Liver (tissue), 3 donors: ENCODE measurements at regions not wholly inside any gene's neighbourhood (a gene's known extent, or its start where the extent isn't known, plus 50 kb on each side); places are given as distances from the start of the nearest gene placed in this dataset.

ENCODE experiments used
- ATF3 ChIP-seq: IDR thresholded peaks from 2 replicates; pipeline ENCODE4 v1.6.1; 2016; ENCODE audit warnings: antibody characterized with exemption
- CTCF ChIP-seq: fragments of 150-350 bp; IDR thresholded peaks from 2 replicates; pipeline ENCODE4 v1.5.1; 2017; ENCODE audit warnings: improper control_type of control experiment, low read depth, low read length; ENCODE audit not compliant: missing input control
- EGR1 ChIP-seq, 2 donors: IDR thresholded peaks; 2 replicates each; pipeline ENCODE4 v1.6.1; 2016 to 2018; ENCODE audit warnings: antibody characterized with exemption in 2 of 2, low read depth in 2 of 2
- FOXA2 ChIP-seq: IDR thresholded peaks from 2 replicates; pipeline ENCODE4 v1.6.1; 2016; ENCODE audit warnings: antibody characterized with exemption
- GABPA ChIP-seq, 2 donors: IDR thresholded peaks in 1 of 2; conservative IDR thresholded peaks in 1 of 2; 2 replicates each; pipeline ENCODE4 v1.6.1; 2016; ENCODE audit warnings: antibody characterized with exemption in 2 of 2, mild to moderate bottlenecking in 1 of 2, moderate library complexity in 1 of 2
- RAD21 ChIP-seq, 2 donors: IDR thresholded peaks; 2 replicates each; pipeline ENCODE4 v1.6.1; 2016; ENCODE audit warnings: antibody characterized with exemption in 2 of 2, mild to moderate bottlenecking in 2 of 2
- RXRA ChIP-seq, 2 donors: IDR thresholded peaks; 2 replicates each; pipeline ENCODE4 v1.6.1; 2017 to 2018; ENCODE audit warnings: antibody characterized with exemption in 2 of 2, mild to moderate bottlenecking in 1 of 2
- SP1 ChIP-seq: IDR thresholded peaks from 2 replicates; pipeline ENCODE4 v1.6.1; 2018; ENCODE audit warnings: antibody characterized with exemption, mild to moderate bottlenecking
- TAF1 ChIP-seq: conservative IDR thresholded peaks from 2 replicates; pipeline ENCODE4 v1.6.1; 2016; ENCODE audit warnings: antibody characterized with exemption, mild to moderate bottlenecking
- YY1 ChIP-seq: IDR thresholded peaks from 2 replicates; pipeline ENCODE4 v1.6.1; 2016; ENCODE audit warnings: antibody characterized with exemption, mild to moderate bottlenecking
- TF ChIP-seq, protein P1 (sequence below): IDR thresholded peaks from 2 replicates; pipeline ENCODE4 v1.6.1; 2016; ENCODE audit warnings: antibody characterized with exemption
- TF ChIP-seq, protein P2 (sequence below): IDR thresholded peaks from 2 replicates; pipeline ENCODE4 v1.6.1; 2016; ENCODE audit warnings: antibody characterized with exemption, mild to moderate bottlenecking
- donor health status: healthy.
- donor health status: healthy.

DNA sequence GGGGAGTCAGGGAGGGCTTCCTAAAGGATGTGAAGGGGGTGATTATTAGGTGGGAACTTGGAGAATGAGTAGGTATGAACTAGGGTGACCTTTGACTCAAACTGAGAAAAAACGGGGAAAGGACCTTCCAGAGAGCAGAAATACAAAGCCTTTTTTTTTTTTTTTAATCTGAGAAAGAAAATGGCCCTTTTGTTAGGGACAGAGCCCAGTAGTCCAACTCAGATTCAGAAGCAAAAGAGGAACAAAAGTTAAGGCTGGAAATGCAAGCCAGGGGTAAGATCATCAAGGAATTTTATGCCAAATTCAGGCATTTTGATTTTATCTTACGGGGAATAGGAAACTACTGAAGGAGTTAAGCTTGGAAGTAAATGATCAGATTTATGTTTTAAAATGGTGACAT lies 96.0 kb upstream of the SMYD2 start:
- no peak for TF ChIP-seq SP1
- TF ChIP-seq, protein P1, sequence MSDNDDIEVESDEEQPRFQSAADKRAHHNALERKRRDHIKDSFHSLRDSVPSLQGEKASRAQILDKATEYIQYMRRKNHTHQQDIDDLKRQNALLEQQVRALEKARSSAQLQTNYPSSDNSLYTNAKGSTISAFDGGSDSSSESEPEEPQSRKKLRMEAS, result no peak
- TF ChIP-seq CTCF, result no peak
- no peak for TF ChIP-seq RXRA (IDR thresholded peaks at IDR 0.05)
- no peak for TF ChIP-seq FOXA2
- TF ChIP-seq TAF1, result no peak
- TF ChIP-seq ATF3, result no peak
- no peak for TF ChIP-seq GABPA (IDR thresholded peaks at IDR 0.05 in 1 of 2, conservative IDR thresholded peaks at IDR 0.05 in 1 of 2)
- TF ChIP-seq, protein P2, sequence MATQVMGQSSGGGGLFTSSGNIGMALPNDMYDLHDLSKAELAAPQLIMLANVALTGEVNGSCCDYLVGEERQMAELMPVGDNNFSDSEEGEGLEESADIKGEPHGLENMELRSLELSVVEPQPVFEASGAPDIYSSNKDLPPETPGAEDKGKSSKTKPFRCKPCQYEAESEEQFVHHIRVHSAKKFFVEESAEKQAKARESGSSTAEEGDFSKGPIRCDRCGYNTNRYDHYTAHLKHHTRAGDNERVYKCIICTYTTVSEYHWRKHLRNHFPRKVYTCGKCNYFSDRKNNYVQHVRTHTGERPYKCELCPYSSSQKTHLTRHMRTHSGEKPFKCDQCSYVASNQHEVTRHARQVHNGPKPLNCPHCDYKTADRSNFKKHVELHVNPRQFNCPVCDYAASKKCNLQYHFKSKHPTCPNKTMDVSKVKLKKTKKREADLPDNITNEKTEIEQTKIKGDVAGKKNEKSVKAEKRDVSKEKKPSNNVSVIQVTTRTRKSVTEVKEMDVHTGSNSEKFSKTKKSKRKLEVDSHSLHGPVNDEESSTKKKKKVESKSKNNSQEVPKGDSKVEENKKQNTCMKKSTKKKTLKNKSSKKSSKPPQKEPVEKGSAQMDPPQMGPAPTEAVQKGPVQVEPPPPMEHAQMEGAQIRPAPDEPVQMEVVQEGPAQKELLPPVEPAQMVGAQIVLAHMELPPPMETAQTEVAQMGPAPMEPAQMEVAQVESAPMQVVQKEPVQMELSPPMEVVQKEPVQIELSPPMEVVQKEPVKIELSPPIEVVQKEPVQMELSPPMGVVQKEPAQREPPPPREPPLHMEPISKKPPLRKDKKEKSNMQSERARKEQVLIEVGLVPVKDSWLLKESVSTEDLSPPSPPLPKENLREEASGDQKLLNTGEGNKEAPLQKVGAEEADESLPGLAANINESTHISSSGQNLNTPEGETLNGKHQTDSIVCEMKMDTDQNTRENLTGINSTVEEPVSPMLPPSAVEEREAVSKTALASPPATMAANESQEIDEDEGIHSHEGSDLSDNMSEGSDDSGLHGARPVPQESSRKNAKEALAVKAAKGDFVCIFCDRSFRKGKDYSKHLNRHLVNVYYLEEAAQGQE, result no peak
- no peak for TF ChIP-seq YY1
- TF ChIP-seq RAD21 (IDR thresholded peaks at IDR 0.05), result no peak
- no peak for TF ChIP-seq EGR1 (IDR thresholded peaks at IDR 0.05; ENCODE audit: low read depth in 2 of 2)
